ENCODE measurements at regions not wholly inside any gene's neighbourhood (a gene's known extent, or its start where the extent isn't known, plus 50 kb on each side); places are given as distances from the start of the nearest gene placed in this dataset.

DNA sequence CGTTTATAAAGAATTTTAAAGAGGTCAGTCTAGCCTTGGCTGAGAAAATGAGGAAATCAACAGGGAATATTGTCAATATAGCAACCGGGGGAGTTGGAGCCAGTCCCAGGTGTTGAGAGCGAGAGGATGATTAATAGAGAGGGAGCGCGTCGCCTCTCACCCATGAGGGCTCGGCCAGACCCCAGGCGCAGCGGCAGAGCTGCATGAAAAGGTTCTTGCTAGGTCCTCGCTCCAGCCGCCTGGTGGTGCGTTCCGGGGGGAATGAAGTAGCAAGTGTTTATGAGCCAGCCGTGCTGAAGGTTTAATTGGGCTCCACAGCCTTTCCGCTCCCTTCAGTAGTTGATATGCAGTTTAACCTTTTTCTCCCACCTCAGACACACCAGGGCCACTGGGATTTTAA is 167.3 kb upstream of the IRX1 start:
- TF ChIP-seq, protein P1, sequence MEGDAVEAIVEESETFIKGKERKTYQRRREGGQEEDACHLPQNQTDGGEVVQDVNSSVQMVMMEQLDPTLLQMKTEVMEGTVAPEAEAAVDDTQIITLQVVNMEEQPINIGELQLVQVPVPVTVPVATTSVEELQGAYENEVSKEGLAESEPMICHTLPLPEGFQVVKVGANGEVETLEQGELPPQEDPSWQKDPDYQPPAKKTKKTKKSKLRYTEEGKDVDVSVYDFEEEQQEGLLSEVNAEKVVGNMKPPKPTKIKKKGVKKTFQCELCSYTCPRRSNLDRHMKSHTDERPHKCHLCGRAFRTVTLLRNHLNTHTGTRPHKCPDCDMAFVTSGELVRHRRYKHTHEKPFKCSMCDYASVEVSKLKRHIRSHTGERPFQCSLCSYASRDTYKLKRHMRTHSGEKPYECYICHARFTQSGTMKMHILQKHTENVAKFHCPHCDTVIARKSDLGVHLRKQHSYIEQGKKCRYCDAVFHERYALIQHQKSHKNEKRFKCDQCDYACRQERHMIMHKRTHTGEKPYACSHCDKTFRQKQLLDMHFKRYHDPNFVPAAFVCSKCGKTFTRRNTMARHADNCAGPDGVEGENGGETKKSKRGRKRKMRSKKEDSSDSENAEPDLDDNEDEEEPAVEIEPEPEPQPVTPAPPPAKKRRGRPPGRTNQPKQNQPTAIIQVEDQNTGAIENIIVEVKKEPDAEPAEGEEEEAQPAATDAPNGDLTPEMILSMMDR (IDR thresholded peaks at IDR 0.05) = no peak
- no peak for TF ChIP-seq POLR2A (IDR thresholded peaks at IDR 0.05)

All from thyroid gland (tissue), 4 donors.